ENCODE measurements at regions not wholly inside any gene's neighbourhood (a gene's known extent, or its start where the extent isn't known, plus 50 kb on each side); places are given as distances from the start of the nearest gene placed in this dataset.

GRCh38 chr4:135418353-135418752, 1216.8 kb upstream of the PABPC4L start:
- TF ChIP-seq REST (IDR thresholded peaks at IDR 0.05; ENCODE audit: low read depth) = no peak
- TF ChIP-seq TAF1 (IDR thresholded peaks at IDR 0.05; ENCODE audit: low read depth) = no peak
- TF ChIP-seq EP300 (IDR thresholded peaks at IDR 0.05; ENCODE audit: borderline replicate concordance) = no peak
- peak; percentile 59 for TF ChIP-seq RAD21 (IDR thresholded peaks at IDR 0.05; ENCODE audit: low read depth)
- no peak for TF ChIP-seq FOXM1 (IDR thresholded peaks at IDR 0.05; ENCODE audit: borderline replicate concordance, low read depth)
- TF ChIP-seq YY1 (IDR thresholded peaks at IDR 0.05; ENCODE audit: low read depth) = no peak
- no peak for TF ChIP-seq EGR1 (IDR thresholded peaks at IDR 0.05)
- TF ChIP-seq TCF12 (IDR thresholded peaks at IDR 0.05; ENCODE audit: low read depth) = no peak
- TF ChIP-seq CEBPB (IDR thresholded peaks at IDR 0.05) = no peak
- no peak for TF ChIP-seq MAX (IDR thresholded peaks at IDR 0.05)
- TF ChIP-seq CREB1 (IDR thresholded peaks at IDR 0.05; ENCODE audit: low read depth) = no peak
- TF ChIP-seq NFIC (IDR thresholded peaks at IDR 0.05) = no peak
